Mesenchymal stem cell (in vitro differentiated cells and primary cell): ENCODE measurements at regions not wholly inside any gene's neighbourhood (a gene's known extent, or its start where the extent isn't known, plus 50 kb on each side); places are given as distances from the start of the nearest gene placed in this dataset.
"Not testable (repeated sequence)": the region's sequence is repeated elsewhere in the genome, so short reads cannot be mapped to it uniquely, and the experiment has no call there.

ENCODE experiments used
- DNase-seq: peaks from one replicate; pipeline ENCODE4 v3.0.0-alpha.2; 2013
- H2AFZ ChIP-seq: one replicate; pipeline ENCODE4 v1.6.1; 2013; ENCODE audit warnings: low read depth, mild to moderate bottlenecking, control low read depth, inconsistent platforms, low read length, moderate library complexity
- H2AK5ac ChIP-seq: 2 replicates; pipeline ENCODE4 v1.6.1; 2013; ENCODE audit warnings: low read length, moderate library complexity, mild to moderate bottlenecking, inconsistent platforms; ENCODE audit not compliant: severe bottlenecking
- H2BK120ac ChIP-seq: one replicate; pipeline ENCODE4 v1.6.1; 2013; ENCODE audit warnings: low read depth, mild to moderate bottlenecking, inconsistent platforms, low read length, moderate library complexity
- H2BK12ac ChIP-seq, 2 experiments: one replicate each; pipeline ENCODE4 v1.6.1; 2013; ENCODE audit warnings: inconsistent platforms in 2 of 2, low read length in 2 of 2, mild to moderate bottlenecking in 2 of 2, moderate library complexity in 2 of 2, control low read depth in 1 of 2
- H2BK15ac ChIP-seq: one replicate; pipeline ENCODE4 v1.6.1; 2013; ENCODE audit warnings: mild to moderate bottlenecking, low read depth, inconsistent platforms; ENCODE audit not compliant: poor library complexity, severe bottlenecking
- H2BK5ac ChIP-seq: 2 replicates; pipeline ENCODE4 v1.6.1; 2013; ENCODE audit warnings: low read depth, mild to moderate bottlenecking, low read length, control low read depth, inconsistent platforms; ENCODE audit not compliant: poor library complexity, severe bottlenecking
- H3K14ac ChIP-seq, 2 experiments: one replicate each; pipeline ENCODE4 v1.6.1; 2013; ENCODE audit warnings: inconsistent platforms in 2 of 2, low read length in 2 of 2, control low read depth in 1 of 2, mild to moderate bottlenecking in 1 of 2, moderate library complexity in 1 of 2
- H3K18ac ChIP-seq, 2 experiments: one replicate each; pipeline ENCODE4 v1.6.1; 2013; ENCODE audit warnings: inconsistent platforms in 2 of 2, low read length in 2 of 2, control low read depth in 1 of 2, low read depth in 1 of 2, mild to moderate bottlenecking in 1 of 2
- H3K23ac ChIP-seq, 2 experiments: one replicate each; pipeline ENCODE4 v1.6.1; 2013; ENCODE audit warnings: inconsistent platforms in 2 of 2, low read length in 2 of 2, mild to moderate bottlenecking in 2 of 2, moderate library complexity in 2 of 2, control low read depth in 1 of 2
- H3K27ac ChIP-seq: 2 replicates; pipeline ENCODE4 v1.5.1; 2013; ENCODE audit warnings: mild to moderate bottlenecking, moderate library complexity, low read length, control low read depth, inconsistent platforms; ENCODE audit not compliant: poor library complexity, severe bottlenecking
- H3K27me3 ChIP-seq, 2 experiments: 2 replicates each; pipeline versions ENCODE4 v1.6.1 to v1.7.0; 2013; ENCODE audit warnings: low read length in 2 of 2, mild to moderate bottlenecking in 2 of 2, moderate library complexity in 2 of 2, control low read depth in 1 of 2, inconsistent platforms in 1 of 2; ENCODE audit not compliant: control insufficient read depth in 1 of 2, insufficient read depth in 1 of 2
- H3K36me3 ChIP-seq, 2 experiments: 2 replicates each; pipeline versions ENCODE4 v1.6.1 to v1.7.0; 2013; ENCODE audit warnings: low read length in 2 of 2, control low read depth in 1 of 2, inconsistent platforms in 1 of 2, low read depth in 1 of 2, mild to moderate bottlenecking in 1 of 2; ENCODE audit not compliant: insufficient read depth in 2 of 2, control insufficient read depth in 1 of 2
- H3K4ac ChIP-seq, 2 experiments: one replicate each; pipeline ENCODE4 v1.6.1; 2013; ENCODE audit warnings: inconsistent platforms in 2 of 2, low read length in 2 of 2, mild to moderate bottlenecking in 2 of 2, moderate library complexity in 2 of 2, control low read depth in 1 of 2, low read depth in 1 of 2
- H3K4me1 ChIP-seq: 2 replicates; pipeline ENCODE4 v1.6.1; 2013; ENCODE audit warnings: low read depth, low read length, control low read depth; ENCODE audit not compliant: control insufficient read depth, insufficient read depth
- H3K4me2 ChIP-seq: 2 replicates; pipeline ENCODE4 v1.6.1; 2013; ENCODE audit warnings: low read length, mild to moderate bottlenecking, inconsistent platforms; ENCODE audit not compliant: poor library complexity, severe bottlenecking
- H3K4me3 ChIP-seq, 2 experiments: 2 replicates each; pipeline versions ENCODE4 v1.5.1 to v1.7.0; 2013; ENCODE audit warnings: low read length in 2 of 2, mild to moderate bottlenecking in 2 of 2, control low read depth in 1 of 2, low read depth in 1 of 2; ENCODE audit not compliant: insufficient read depth in 1 of 2
- H3K79me1 ChIP-seq: replicated peaks from 2 replicates; pipeline ENCODE4 v1.6.1; 2013; ENCODE audit warnings: mild to moderate bottlenecking, control low read depth, low read length, inconsistent platforms; ENCODE audit not compliant: poor library complexity, severe bottlenecking
- H3K9ac ChIP-seq: 2 replicates; pipeline ENCODE4 v1.7.0; 2013; ENCODE audit warnings: mild to moderate bottlenecking, low read length, moderate library complexity
- H3K9me3 ChIP-seq: 2 replicates; pipeline ENCODE4 v1.7.0; 2013; ENCODE audit warnings: mild to moderate bottlenecking, low read length; ENCODE audit not compliant: control insufficient read depth
- H4K8ac ChIP-seq: one replicate; pipeline ENCODE4 v1.6.1; 2013; ENCODE audit warnings: inconsistent platforms, mild to moderate bottlenecking, low read length, moderate library complexity
- H4K91ac ChIP-seq: one replicate; pipeline ENCODE4 v1.6.1; 2013; ENCODE audit warnings: mild to moderate bottlenecking, low read length, inconsistent platforms
- WGBS: methylation state at CpG from one replicate; pipeline ENCODE4 v1.1.7; 2013; ENCODE audit warnings: mixed read lengths; 5-methylcytosine and 5-hydroxymethylcytosine counted together

- no CpG with 5 or more reads among the region's 2 CpGs for WGBS
- H2BK120ac ChIP-seq = no peak overlapping the region
Observed at GRCh38 chrX:111035256-111035655, 60.7 kb upstream of the PAK3 start.

DNA sequence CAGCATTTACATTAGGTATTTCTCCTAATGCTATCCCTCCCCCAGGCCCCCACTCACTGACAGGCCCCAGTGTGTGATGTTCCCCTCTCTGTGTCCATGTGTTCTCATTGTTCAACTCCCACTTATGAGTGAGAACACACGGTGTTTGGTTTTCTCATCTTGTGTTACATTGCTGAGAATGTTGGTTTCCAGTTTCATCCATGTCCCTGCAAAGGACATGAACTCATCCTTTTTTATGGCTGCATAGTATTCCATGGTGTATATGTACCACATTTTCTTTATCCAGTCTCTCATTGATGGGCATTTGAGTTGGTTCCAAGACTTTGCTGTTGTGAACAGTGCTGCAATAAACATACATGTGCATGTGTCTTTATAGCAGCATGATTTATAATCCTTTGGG lies 73.0 kb upstream of the PAK3 start:
- not testable (repeated sequence) for H3K79me1 ChIP-seq, H2BK15ac ChIP-seq, H3K14ac ChIP-seq, H3K4ac ChIP-seq, H3K27ac ChIP-seq, H3K9me3 ChIP-seq, H3K9ac ChIP-seq, H4K91ac ChIP-seq, H3K36me3 ChIP-seq, H2AFZ ChIP-seq, DNase-seq, H3K4me3 ChIP-seq, H2BK12ac ChIP-seq, H3K27me3 ChIP-seq, H2BK5ac ChIP-seq, H4K8ac ChIP-seq, H2BK120ac ChIP-seq, H3K4me1 ChIP-seq, H3K18ac ChIP-seq, H2AK5ac ChIP-seq, H3K4me2 ChIP-seq, H3K23ac ChIP-seq
- no CpG with 5 or more reads among the region's 1 CpG for WGBS

More at GRCh38 chrX:111035256-111035655, 60.7 kb upstream of the PAK3 start:
- no peaks in the 10 kb centered on the region for H3K4me1 ChIP-seq
- no peaks in the 10 kb centered on the region for H3K79me1 ChIP-seq
- no peak overlapping the region for H3K4ac ChIP-seq
- H3K14ac ChIP-seq = no peak overlapping the region
- H2BK5ac ChIP-seq = no peak overlapping the region
- H3K4me2 ChIP-seq = no peak overlapping the region
- no peak overlapping the region for H3K9ac ChIP-seq
- no peaks in the 10 kb centered on the region for H3K36me3 ChIP-seq
- no peak overlapping the region for H3K23ac ChIP-seq
- peaks cover 0 to 53% of the 10 kb centered on the region in 2 experiments for H3K27me3 ChIP-seq
- H4K91ac ChIP-seq = no peak overlapping the region
- no peak overlapping the region for H3K18ac ChIP-seq
- H2BK12ac ChIP-seq = no peak overlapping the region
- no peak overlapping the region for H3K4me3 ChIP-seq
- no peaks in the 10 kb centered on the region for H3K9me3 ChIP-seq
- no peak overlapping the region for H3K27ac ChIP-seq
- no peak overlapping the region for H2AK5ac ChIP-seq
- no peak overlapping the region for H2BK15ac ChIP-seq
- H4K8ac ChIP-seq = no peak overlapping the region
- DNase-seq = no peak
- no peak overlapping the region for H2AFZ ChIP-seq

GRCh38 chrX:111020283-111020682 lies 75.7 kb upstream of the PAK3 start:
- Histone ChIP-seq H3K18ac (no peak overlapping the region), H2BK5ac (no peak overlapping the region), H3K4me2 (no peak overlapping the region), H3K14ac (no peak overlapping the region), H2BK12ac (no peak overlapping the region), H3K27ac (no peak overlapping the region), H4K91ac (no peak overlapping the region), H3K79me1 (no peaks in the 10 kb centered on the region), H2BK15ac (no peak overlapping the region), H2AK5ac (no peak overlapping the region), H3K27me3 (peaks cover 0 to 3% of the 10 kb centered on the region in 2 experiments), H3K4me3 (no peak overlapping the region), H3K9me3 (no peaks in the 10 kb centered on the region), H3K23ac (no peak overlapping the region), H3K4ac (no peak overlapping the region), H3K36me3 (no peaks in the 10 kb centered on the region), H2BK120ac (no peak overlapping the region), H3K9ac (no peak overlapping the region), H3K4me1 (no peaks in the 10 kb centered on the region), H4K8ac (no peak overlapping the region), H2AFZ (no peak overlapping the region)
- WGBS = 33% methylated on average over 1 of the region's 1 CpG
- DNase-seq = no peak

GRCh38 chrX:111013778-111014455 lies 82.1 kb upstream of the PAK3 start:
- no peak overlapping the region for H2AFZ ChIP-seq
- H3K4me2 ChIP-seq = no peak overlapping the region
- no peak overlapping the region for H2BK120ac ChIP-seq
- DNase-seq = no peak
- no peak overlapping the region for H3K14ac ChIP-seq
- H3K9ac ChIP-seq = no peak overlapping the region
- no peaks in the 10 kb centered on the region for H3K79me1 ChIP-seq
- H3K9me3 ChIP-seq = no peaks in the 10 kb centered on the region
- peaks cover 0 to 48% of the 10 kb centered on the region in 2 experiments for H3K27me3 ChIP-seq
- H3K36me3 ChIP-seq = no peaks in the 10 kb centered on the region
- no peak overlapping the region for H2BK5ac ChIP-seq
- 95% methylated on average over 2 of the region's 3 CpGs for WGBS
- H3K18ac ChIP-seq = no peak overlapping the region
- H2AK5ac ChIP-seq = no peak overlapping the region
- H3K4me3 ChIP-seq = no peak overlapping the region
- no peak overlapping the region for H4K91ac ChIP-seq
- no peaks in the 10 kb centered on the region for H3K4me1 ChIP-seq
- H3K23ac ChIP-seq = no peak overlapping the region
- no peak overlapping the region for H3K27ac ChIP-seq
- H2BK15ac ChIP-seq = no peak overlapping the region
- H3K4ac ChIP-seq = no peak overlapping the region
- no peak overlapping the region for H2BK12ac ChIP-seq
- no peak overlapping the region for H4K8ac ChIP-seq
